ENCODE measurements at regions not wholly inside any gene's neighbourhood (a gene's known extent, or its start where the extent isn't known, plus 50 kb on each side); places are given as distances from the start of the nearest gene placed in this dataset.

DNA sequence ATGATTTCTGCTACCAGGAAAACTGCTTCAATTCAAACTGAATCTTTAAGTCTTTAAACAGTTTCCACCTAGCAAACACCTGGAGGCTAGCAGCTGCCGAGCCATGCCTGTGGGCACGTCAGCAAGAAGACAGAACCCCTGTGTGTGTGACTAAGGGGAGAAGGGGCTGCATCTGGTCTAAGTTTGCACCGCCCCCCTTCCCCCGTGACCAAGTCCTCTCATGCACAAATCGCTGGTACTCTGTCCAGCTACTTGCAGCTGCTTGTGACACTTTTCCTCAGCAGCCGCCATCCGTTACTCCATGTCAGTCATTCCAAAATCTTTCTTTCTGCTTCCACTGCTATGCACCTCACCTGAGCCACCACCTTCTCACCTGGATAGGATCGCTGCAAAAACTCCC, 355.0 kb downstream of the SS18 start:
- ATAC-seq (ENCODE audit: insufficient read depth, low read depth) (no peak), DNase-seq (no peak)
- Histone ChIP-seq H4K20me1 (ENCODE audit: insufficient read depth, low read length) (no peaks in the 10 kb centered on the region), H3K9ac (ENCODE audit: low read depth, low read length) (no peak overlapping the region), H3K4me1 (ENCODE audit: insufficient read depth, low read length) (no peaks in the 10 kb centered on the region), H3K9me3 (ENCODE audit: insufficient read depth, low read length, severe bottlenecking) (no peaks in the 10 kb centered on the region), H2AFZ (ENCODE audit: low read depth, low read length) (no peak overlapping the region), H3K4me3 (ENCODE audit: low read depth in 1 of 2, low read length in 2 of 2) (no peak overlapping the region), H3K27me3 (ENCODE audit: insufficient read depth, low read length, poor library complexity) (peaks cover 4% of the 10 kb centered on the region), H3K4me2 (ENCODE audit: insufficient read depth, low read length) (no peak overlapping the region), H3K27ac (ENCODE audit: low read length) (no peak overlapping the region), H3K36me3 (ENCODE audit: insufficient read depth, low read length) (no peaks in the 10 kb centered on the region), H3K79me2 (ENCODE audit: insufficient read depth, low read length) (no peaks in the 10 kb centered on the region)
- TF ChIP-seq EZH2 (IDR thresholded peaks at IDR 0.05; ENCODE audit: borderline replicate concordance, low read depth, low read length, severe bottlenecking) = no peak
- TF ChIP-seq, protein P1, sequence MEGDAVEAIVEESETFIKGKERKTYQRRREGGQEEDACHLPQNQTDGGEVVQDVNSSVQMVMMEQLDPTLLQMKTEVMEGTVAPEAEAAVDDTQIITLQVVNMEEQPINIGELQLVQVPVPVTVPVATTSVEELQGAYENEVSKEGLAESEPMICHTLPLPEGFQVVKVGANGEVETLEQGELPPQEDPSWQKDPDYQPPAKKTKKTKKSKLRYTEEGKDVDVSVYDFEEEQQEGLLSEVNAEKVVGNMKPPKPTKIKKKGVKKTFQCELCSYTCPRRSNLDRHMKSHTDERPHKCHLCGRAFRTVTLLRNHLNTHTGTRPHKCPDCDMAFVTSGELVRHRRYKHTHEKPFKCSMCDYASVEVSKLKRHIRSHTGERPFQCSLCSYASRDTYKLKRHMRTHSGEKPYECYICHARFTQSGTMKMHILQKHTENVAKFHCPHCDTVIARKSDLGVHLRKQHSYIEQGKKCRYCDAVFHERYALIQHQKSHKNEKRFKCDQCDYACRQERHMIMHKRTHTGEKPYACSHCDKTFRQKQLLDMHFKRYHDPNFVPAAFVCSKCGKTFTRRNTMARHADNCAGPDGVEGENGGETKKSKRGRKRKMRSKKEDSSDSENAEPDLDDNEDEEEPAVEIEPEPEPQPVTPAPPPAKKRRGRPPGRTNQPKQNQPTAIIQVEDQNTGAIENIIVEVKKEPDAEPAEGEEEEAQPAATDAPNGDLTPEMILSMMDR (IDR thresholded peaks at IDR 0.05; ENCODE audit: borderline replicate concordance, extremely low read depth, low read length, poor library complexity, severe bottlenecking) = no peak

DNA sequence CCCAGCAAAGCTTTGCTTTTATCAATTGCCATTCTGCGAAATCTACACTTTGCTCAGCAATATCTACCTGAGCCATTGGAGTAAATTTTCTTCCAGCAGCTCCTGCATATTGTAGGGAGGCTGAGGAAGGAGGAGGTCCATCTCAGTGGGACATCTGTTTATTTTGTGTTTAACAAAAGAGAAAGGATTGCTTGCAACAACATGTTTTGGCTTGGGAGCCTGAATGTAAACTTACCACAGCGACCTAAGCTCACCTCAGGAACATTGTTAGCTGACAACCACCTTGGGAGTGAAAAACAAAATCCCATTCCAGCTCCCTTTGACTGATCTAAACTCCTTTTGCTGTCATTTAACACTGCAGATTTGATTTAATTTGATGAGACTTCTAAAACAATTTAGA, 356.1 kb downstream of the SS18 start:
- Histone ChIP-seq H3K27me3 (ENCODE audit: insufficient read depth, low read length, poor library complexity) (peaks cover 4% of the 10 kb centered on the region), H2AFZ (ENCODE audit: low read depth, low read length) (no peak overlapping the region), H3K27ac (ENCODE audit: low read length) (no peak overlapping the region), H3K9ac (ENCODE audit: low read depth, low read length) (no peak overlapping the region), H3K4me2 (ENCODE audit: insufficient read depth, low read length) (no peak overlapping the region), H3K9me3 (ENCODE audit: insufficient read depth, low read length, severe bottlenecking) (no peaks in the 10 kb centered on the region), H3K4me3 (ENCODE audit: low read depth in 1 of 2, low read length in 2 of 2) (no peak overlapping the region), H3K36me3 (ENCODE audit: insufficient read depth, low read length) (no peaks in the 10 kb centered on the region), H3K4me1 (ENCODE audit: insufficient read depth, low read length) (no peaks in the 10 kb centered on the region), H3K79me2 (ENCODE audit: insufficient read depth, low read length) (no peaks in the 10 kb centered on the region), H4K20me1 (ENCODE audit: insufficient read depth, low read length) (no peaks in the 10 kb centered on the region)
- TF ChIP-seq, protein P1 (IDR thresholded peaks at IDR 0.05; ENCODE audit: borderline replicate concordance, extremely low read depth, low read length, poor library complexity, severe bottlenecking) = no peak
- TF ChIP-seq EZH2 (IDR thresholded peaks at IDR 0.05; ENCODE audit: borderline replicate concordance, low read depth, low read length, severe bottlenecking) = no peak
- ATAC-seq (ENCODE audit: insufficient read depth, low read depth) (no peak), DNase-seq (no peak)

DNA sequence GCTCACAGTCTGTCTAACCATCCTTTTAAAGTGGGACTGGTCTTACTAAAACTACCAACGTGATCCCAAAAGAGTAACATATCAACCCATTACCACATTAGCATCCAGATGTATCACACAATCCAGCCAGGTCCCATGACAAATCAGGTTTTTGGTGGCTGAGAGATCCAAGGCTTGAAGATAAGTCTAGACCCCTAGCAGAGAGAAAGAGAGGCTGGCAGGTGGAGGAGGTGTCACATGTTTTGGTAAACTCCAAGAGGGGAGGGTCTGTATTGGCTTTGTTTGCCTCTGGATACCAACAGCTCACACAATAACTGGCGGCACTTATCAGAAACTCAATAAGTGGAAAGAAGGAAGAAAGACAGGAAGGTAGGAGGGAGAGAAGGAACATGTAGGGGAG, 357.6 kb downstream of the SS18 start:
- H3K4me1 ChIP-seq (ENCODE audit: insufficient read depth, low read length) = no peaks in the 10 kb centered on the region

More for the DNA sequence above, 357.6 kb downstream of the SS18 start:
- Histone ChIP-seq H3K36me3 (ENCODE audit: insufficient read depth, low read length) (no peaks in the 10 kb centered on the region), H3K9ac (ENCODE audit: low read depth, low read length) (no peak overlapping the region), H3K4me3 (ENCODE audit: low read depth in 1 of 2, low read length in 2 of 2) (no peak overlapping the region), H3K4me2 (ENCODE audit: insufficient read depth, low read length) (no peak overlapping the region), H3K27me3 (ENCODE audit: insufficient read depth, low read length, poor library complexity) (peaks cover 4% of the 10 kb centered on the region), H2AFZ (ENCODE audit: low read depth, low read length) (no peak overlapping the region), H3K79me2 (ENCODE audit: insufficient read depth, low read length) (no peaks in the 10 kb centered on the region), H3K9me3 (ENCODE audit: insufficient read depth, low read length, severe bottlenecking) (no peaks in the 10 kb centered on the region), H4K20me1 (ENCODE audit: insufficient read depth, low read length) (no peaks in the 10 kb centered on the region), H3K27ac (ENCODE audit: low read length) (no peak overlapping the region)
- ATAC-seq (ENCODE audit: insufficient read depth, low read depth) = no peak
- no peak for DNase-seq
- TF ChIP-seq EZH2 (IDR thresholded peaks at IDR 0.05; ENCODE audit: borderline replicate concordance, low read depth, low read length, severe bottlenecking) = no peak
- TF ChIP-seq, protein P1 (IDR thresholded peaks at IDR 0.05; ENCODE audit: borderline replicate concordance, extremely low read depth, low read length, poor library complexity, severe bottlenecking) = no peak
